ENCODE measurements at regions not wholly inside any gene's neighbourhood (a gene's known extent, or its start where the extent isn't known, plus 50 kb on each side); places are given as distances from the start of the nearest gene placed in this dataset.
"Not testable (repeated sequence)": the region's sequence is repeated elsewhere in the genome, so short reads cannot be mapped to it uniquely, and the experiment has no call there.

GRCh38 chr11:67906969-67907368 is 96.9 kb downstream of the UNC93B1 start:
- TF ChIP-seq CTCF (IDR thresholded peaks at IDR 0.05); POLR2AphosphoS5 (IDR thresholded peaks at IDR 0.05; ENCODE audit: insufficient read depth in 1 of 2, low read depth in 1 of 2); POLR2A (IDR thresholded peaks at IDR 0.05): not testable (repeated sequence)
